HG03520 (cell line): ENCODE measurements at regions not wholly inside any gene's neighbourhood (a gene's known extent, or its start where the extent isn't known, plus 50 kb on each side); places are given as distances from the start of the nearest gene placed in this dataset.

Experiments used
- ATAC-seq: cut with Tn5 transposase; IDR thresholded peaks from one replicate; pipeline ENCODE4 v1.9.1; 2021; ENCODE audit warnings: mild to moderate bottlenecking, moderate library complexity; ENCODE audit not compliant: unreplicated experiment

- ATAC-seq = no peak
Measured at GRCh38 chr3:194986208-194987043, 284.5 kb downstream of the XXYLT1 start.

- no peak for ATAC-seq
Measured at GRCh38 chr3:194987571-194988494, 283.1 kb downstream of the XXYLT1 start.

GRCh38 chr3:194988495-194989165, 282.3 kb downstream of the XXYLT1 start:
- no peak for ATAC-seq

- no peak for ATAC-seq
Measured at GRCh38 chr3:194989241-194989640, 281.7 kb downstream of the XXYLT1 start.

GRCh38 chr3:194990454-194991337, 280.3 kb downstream of the XXYLT1 start:
- no peak for ATAC-seq

GRCh38 chr3:194991338-194991654, 279.7 kb downstream of the XXYLT1 start:
- ATAC-seq = no peak

GRCh38 chr3:194993896-194994295, 277.1 kb downstream of the XXYLT1 start:
- ATAC-seq = no peak

- no peak for ATAC-seq
Measured at GRCh38 chr3:194994551-194994981, 276.4 kb downstream of the XXYLT1 start.

- ATAC-seq = no peak
Measured at GRCh38 chr3:194995334-194995733, 275.6 kb downstream of the XXYLT1 start.

GRCh38 chr3:194995922-194996321, 275.0 kb downstream of the XXYLT1 start:
- ATAC-seq = no peak

- ATAC-seq = no peak
Measured at GRCh38 chr3:194996746-194997145, 274.2 kb downstream of the XXYLT1 start.

- no peak for ATAC-seq
Measured at GRCh38 chr3:194998417-194998816, 272.5 kb downstream of the XXYLT1 start.

GRCh38 chr3:194998948-194999347, 272.0 kb downstream of the XXYLT1 start:
- ATAC-seq = no peak

- ATAC-seq = no peak
Measured at GRCh38 chr3:194999491-194999890, 271.5 kb downstream of the XXYLT1 start.

- no peak for ATAC-seq
Measured at GRCh38 chr3:195001261-195001660, 269.7 kb downstream of the XXYLT1 start.

- ATAC-seq = no peak
Measured at GRCh38 chr3:195001961-195002861, 268.7 kb downstream of the XXYLT1 start.

GRCh38 chr3:195003006-195003892, 267.7 kb downstream of the XXYLT1 start:
- no peak for ATAC-seq

- ATAC-seq = no peak
Measured at GRCh38 chr3:195003893-195004289, 267.1 kb downstream of the XXYLT1 start.
